ENCODE measurements at regions not wholly inside any gene's neighbourhood (a gene's known extent, or its start where the extent isn't known, plus 50 kb on each side); places are given as distances from the start of the nearest gene placed in this dataset.

GRCh38 chr21:41605178-41605933 lies 97.4 kb upstream of the TMPRSS2 start:
- no peak for DNase-seq

- no peak for DNase-seq
Observed at GRCh38 chr21:41604583-41605041, 96.7 kb upstream of the TMPRSS2 start.

DNA sequence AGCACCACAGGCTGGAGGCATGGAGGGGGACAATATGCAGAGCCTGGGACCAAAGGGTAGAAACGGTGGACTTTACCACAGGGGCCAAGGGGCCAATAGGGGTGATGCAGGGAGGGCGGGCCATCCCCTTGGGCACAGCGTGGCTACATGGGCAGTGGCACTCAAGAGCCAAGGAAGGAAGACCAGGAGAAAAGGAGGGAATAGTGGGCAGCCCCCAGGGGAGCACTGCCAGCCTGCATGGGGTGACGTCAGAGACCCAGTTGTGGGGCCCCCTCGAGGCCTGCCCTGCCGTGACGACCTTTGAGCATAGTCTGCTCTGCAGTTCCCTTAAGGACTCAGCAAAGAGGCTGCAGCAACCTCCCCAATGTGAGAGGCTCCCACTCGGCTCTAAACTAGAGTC lies 95.5 kb upstream of the TMPRSS2 start:
- DNase-seq: no peak

DNA sequence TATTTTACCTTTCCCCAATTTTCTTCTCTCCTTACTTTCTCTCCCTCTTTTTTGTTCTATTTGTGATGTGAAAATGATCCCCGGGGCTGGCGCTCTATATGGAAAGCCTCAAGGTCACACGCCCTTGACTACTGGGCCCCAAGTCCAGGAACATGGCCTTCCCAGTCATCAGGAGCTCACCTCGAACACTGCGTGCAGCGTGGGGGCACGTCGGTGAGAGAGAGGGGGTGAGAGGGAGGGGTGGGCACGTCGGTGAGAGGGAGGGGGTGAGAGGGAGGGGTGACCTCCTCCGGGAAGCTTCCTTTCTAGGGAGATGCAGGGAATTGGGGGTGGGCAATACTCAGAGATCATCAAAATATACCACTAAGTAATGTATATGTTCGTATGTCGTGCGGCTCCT lies 94.6 kb upstream of the TMPRSS2 start:
- DNase-seq: no peak

DNA sequence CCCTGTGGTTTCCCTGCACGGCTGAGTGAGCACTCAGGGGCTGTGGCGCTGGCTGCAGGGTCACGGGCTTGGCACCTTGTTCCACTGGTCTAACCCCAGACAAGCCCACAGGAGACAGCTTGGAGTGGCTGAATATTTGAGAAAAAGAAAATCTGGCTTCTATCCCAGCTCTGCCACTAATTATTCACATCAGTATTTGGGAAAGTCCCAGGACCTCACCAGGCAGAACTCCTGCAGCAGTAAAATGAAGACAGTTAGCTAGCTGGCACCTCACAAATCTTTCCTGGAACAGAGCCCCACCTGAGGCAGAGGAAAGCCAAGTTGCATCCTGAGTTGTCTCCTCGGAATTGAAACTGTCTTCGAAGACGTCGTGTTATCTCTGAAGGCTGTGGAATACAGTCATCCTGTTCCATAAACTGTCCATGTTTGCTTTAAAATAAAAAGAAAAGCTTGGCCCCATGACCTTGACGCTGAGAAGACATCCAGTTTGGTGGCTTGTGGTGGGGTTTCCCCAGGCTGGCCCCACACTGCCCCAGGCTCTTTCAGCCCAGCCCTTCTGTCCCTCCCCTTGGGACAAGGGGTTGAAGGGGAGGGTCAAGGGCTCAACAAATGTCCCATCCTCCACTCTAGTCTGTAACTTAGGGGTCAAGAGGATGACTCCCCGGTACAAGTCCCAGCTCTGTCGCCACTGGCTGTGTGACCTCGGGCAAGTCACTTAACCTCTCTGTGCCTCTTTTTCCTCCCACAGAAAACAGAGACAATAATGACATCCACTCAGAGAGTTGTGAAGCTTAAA lies 93.8 kb upstream of the TMPRSS2 start:
- DNase-seq: no peak

- no peak for DNase-seq
Observed at GRCh38 chr21:41600961-41601572, 93.1 kb upstream of the TMPRSS2 start.

DNA sequence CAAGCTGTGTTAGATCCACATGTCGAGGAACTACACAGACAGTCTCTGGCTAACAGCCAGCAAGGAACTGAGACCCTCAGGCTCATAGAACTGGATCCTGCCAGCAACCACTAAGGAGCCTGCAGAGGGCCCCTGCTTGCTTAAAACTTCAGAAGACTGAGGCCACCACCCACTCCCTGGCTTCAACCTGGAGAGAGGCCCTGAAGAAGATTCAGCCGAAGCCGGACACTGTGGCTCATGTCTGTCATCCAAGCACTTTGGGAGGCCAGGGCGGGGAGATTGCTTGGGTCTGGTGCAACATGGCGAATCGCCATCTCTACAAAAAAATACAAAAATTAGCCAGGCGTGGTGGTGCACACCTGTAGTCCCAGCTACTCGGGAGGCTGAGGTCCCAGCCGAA lies 92.6 kb upstream of the TMPRSS2 start:
- DNase-seq: no peak

DNA sequence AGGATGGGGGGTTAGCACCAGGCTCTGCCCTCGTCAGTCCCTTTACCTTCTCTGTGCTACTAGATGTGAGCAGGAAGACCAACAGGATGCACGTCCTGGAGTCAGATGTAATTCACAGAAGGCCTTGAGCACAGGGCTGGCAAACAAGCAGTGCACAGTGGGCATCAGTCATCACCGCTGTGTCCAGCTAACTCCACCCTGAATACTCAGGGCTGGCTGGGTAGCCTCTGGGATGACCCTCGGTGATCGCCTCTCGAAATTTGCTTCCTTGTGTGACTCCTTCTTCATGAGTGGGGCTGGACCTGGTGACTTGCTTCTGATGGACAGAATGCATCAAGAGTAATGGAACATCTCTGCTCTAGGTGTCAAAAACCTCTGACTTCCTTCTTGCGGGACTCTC lies 92.2 kb upstream of the TMPRSS2 start:
- no peak for DNase-seq

- no peak for DNase-seq
Observed at GRCh38 chr21:41598561-41599431, 90.8 kb upstream of the TMPRSS2 start.

- no peak for DNase-seq
Observed at GRCh38 chr21:41597811-41598231, 89.9 kb upstream of the TMPRSS2 start.

DNA sequence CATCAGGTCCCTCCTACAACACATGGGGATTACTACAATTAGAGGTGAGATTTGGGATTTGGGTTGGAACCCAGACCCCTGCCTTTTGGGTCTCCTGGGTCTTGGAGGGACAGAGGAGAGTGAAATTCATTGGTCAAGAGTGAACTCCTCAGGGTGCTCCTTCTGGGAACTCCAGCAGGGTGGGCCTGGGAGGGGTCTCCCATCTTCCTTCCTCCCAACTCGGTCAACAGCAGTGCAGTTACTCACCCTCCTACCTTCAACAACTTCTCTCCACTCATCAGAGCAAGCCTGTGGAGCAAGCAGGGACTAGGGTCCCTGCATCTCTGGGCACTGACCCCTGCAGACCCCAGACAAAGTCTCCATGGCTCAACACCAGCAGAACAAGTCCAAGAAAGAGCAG lies 89.3 kb upstream of the TMPRSS2 start:
- no peak for DNase-seq

- no peak for DNase-seq
Observed at GRCh38 chr21:41596241-41596925, 88.4 kb upstream of the TMPRSS2 start.

- no peak for DNase-seq
Observed at GRCh38 chr21:41594268-41594667, 86.3 kb upstream of the TMPRSS2 start.

DNA sequence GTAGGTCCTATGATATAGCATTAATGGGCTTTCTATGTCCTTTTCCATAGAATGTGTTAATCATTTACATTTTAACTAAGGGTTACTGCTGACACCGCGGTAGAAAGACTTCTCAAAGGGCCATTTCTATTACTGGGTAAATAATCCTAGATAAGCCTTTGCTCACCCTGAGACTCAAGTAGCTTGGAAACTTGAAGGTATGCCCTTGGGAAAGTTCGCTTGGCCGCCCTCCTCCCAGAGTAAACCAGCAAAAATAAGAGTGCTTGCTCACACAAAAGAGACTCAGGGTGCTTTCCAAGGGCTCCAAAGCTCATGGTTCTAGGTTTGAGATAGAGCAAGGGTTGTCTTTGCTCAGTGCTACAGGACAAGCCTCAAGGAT lies 85.8 kb upstream of the TMPRSS2 start:
- no peak for DNase-seq

DNA sequence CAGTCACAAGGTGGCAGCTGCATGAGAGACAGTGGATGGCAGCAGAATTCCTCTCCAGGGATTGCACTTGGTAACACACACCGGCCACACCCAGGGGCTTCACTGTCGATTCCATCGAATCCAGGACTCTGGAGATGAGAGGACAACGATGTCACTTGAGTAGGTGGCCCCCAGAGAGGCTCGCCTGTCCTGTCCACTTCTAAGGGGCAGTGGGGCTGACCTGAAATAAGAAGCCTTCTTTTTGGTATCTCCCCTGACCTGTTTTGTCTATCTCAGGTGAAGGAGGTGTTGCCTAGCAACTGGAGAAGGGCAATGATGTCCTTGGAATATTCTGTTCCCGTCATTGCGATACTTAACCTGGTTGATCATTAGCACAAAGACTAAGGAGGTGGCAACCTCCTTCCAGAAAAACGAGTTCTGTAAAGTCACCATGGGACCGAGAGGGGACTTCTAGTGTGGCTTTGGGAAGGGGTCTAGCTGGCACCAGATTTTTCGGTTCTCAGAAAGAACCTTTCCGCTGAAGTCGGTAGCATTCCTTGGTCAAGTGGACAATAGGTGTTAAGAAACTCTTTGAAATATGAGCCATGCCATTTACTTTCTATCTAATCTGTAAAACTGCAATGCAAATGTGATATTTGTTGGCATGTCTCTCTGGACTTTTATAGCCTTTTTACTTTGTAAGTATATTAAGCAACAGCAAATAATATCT lies 85.2 kb upstream of the TMPRSS2 start:
- DNase-seq: no peak

DNA sequence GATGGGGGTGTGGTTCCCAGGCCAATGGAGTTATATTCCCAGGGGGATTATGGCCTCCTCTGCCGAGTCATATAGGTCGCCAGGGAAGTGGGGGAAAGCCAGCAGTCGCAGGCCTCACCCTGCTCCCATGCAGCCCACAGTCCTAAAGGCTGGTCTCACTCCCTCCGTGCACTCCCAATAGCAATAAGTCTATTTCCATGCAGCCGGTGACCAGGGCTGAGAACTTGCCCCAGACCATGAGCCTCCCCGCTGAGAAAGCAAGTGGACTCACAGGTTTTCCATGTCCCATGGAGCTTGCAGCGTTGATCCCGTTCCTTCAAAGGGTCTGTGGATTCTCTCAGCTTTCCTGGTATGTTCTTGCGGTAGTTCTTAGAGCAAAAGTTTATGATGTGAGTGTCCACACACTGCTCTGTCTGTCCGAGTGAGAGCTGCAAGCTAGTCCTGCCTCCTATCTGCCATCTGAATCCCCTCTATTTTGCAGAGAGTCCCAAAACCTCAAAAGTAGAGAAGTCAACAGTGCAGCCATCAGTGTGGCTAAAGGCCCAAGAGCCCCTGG lies 81.7 kb upstream of the TMPRSS2 start:
- no peak for DNase-seq

GRCh38 chr21:41589131-41589530 lies 81.2 kb upstream of the TMPRSS2 start:
- DNase-seq: no peak

DNA sequence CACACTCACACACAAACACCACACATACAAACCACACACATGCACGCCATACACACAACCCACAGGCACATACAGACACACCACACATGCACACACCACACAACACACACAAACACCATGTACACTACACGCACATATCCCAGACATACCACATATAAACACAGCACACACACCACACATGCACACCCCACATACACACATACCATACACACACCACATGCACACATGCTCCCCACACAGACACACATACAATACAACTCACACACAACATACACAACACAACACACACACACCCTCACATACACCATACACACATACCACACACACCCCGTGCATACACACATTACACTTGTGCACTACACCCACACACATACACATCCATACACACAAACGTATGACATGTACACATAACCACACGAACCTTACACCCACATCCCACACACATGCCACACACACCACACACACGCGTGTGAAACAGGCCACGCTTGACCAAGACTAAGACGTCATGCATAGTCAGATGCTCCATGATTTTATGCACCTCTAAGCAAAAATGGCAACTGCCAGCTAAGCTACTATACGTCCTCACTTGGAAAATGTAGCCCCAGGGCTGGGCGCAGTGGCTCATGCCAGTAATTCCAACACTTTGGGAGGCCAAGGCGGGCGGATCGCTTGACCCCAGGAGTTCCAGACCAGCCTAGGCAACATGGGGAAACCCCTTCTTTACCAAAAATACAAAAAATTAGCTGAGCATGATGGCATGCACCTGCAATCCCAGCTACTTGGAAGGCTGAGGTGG lies 77.4 kb upstream of the TMPRSS2 start:
- DNase-seq: no peak

- no peak for DNase-seq
Observed at GRCh38 chr21:41584603-41585176, 76.7 kb upstream of the TMPRSS2 start.

DNA sequence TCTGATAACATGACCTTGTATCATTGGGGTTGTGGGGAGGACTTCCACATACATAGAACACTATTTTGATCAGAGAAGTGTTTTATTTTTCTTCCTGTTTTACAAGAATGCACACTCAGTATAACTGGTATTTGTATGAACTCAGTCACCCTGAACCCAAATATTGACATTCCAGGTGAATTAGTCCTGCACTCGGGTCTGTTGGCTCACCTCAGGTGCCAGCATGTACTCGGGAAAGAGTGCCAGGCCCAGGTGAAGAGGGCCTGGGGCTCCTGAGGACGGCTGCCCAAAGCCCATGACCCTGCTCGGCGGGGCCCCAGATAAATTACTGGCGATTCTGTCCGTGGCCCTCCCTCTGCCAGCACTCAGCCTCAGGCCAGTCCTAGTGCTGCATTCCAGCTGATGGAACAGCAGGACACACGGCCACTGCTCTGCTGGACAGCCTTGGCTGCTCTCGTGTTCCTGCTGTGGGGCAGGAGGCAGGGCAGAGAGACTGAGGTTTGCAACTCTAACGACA lies 75.4 kb upstream of the TMPRSS2 start:
- no peak for DNase-seq
